Transverse colon (tissue), 4 donors: ENCODE measurements at regions not wholly inside any gene's neighbourhood (a gene's known extent, or its start where the extent isn't known, plus 50 kb on each side); places are given as distances from the start of the nearest gene placed in this dataset.

Experiments used
- DNase-seq: peaks from one replicate; pipeline ENCODE4 v3.0.0-alpha.2; 2019
- H3K27ac ChIP-seq, 4 donors: fragments of 200-600 bp; sonication (generic); 2 replicates each; pipeline ENCODE4 v1.5.1; 2016 to 2018; ENCODE audit warnings: inconsistent platforms in 4 of 4
- H3K27me3 ChIP-seq: fragments of 200-600 bp; sonication (generic); 2 replicates; pipeline ENCODE4 v1.5.1; 2017; ENCODE audit warnings: inconsistent platforms
- H3K36me3 ChIP-seq, 4 donors: fragments of 200-600 bp; sonication (generic); 2 replicates each; pipeline ENCODE4 v1.5.1; 2017 to 2019; ENCODE audit warnings: inconsistent platforms in 4 of 4
- H3K4me1 ChIP-seq, 4 donors: fragments of 200-600 bp; sonication (generic); 2 replicates each; pipeline ENCODE4 v1.5.1; 2017 to 2020; ENCODE audit warnings: inconsistent platforms in 4 of 4
- H3K4me3 ChIP-seq, 4 donors: fragments of 200-600 bp; sonication (generic); 1 replicate in 1 of 4; 2 replicates in 3 of 4; pipeline versions ENCODE4 v1.5.1 to v1.6.1; 2017 to 2019; ENCODE audit warnings: inconsistent platforms in 4 of 4
- H3K9me3 ChIP-seq, 2 donors: fragments of 200-600 bp; sonication (generic); 2 replicates each; pipeline ENCODE4 v1.5.1; 2017 to 2019; ENCODE audit warnings: inconsistent platforms in 2 of 2
- EP300 ChIP-seq: sonication (generic); formaldehyde crosslinking; IDR thresholded peaks from one replicate; pipeline ENCODE4 v1.6.1; 2017; ENCODE audit warnings: antibody characterized with exemption, low read depth
- POLR2A ChIP-seq: fragments of 450-650 bp; IDR thresholded peaks from one replicate; pipeline ENCODE4 v1.6.1; 2016; ENCODE audit warnings: antibody characterized with exemption, mild to moderate bottlenecking, moderate library complexity
- POLR2AphosphoS5 ChIP-seq, 3 donors: sonication (generic); formaldehyde crosslinking; IDR thresholded peaks; one replicate each; pipeline ENCODE4 v1.6.1; 2016; ENCODE audit warnings: antibody characterized with exemption in 3 of 3
- WGBS, 2 donors: methylation state at CpG; one replicate each; pipeline ENCODE4 v1.1.5; 2018; ENCODE audit warnings: low coverage in 1 of 2; 5-methylcytosine and 5-hydroxymethylcytosine counted together
- in situ Hi-C, 4 donors: fragments of 200-750 bp; cut with MboI; loops; one replicate each; pipeline versions ENCODE4 v1.15.0 to v1.15.1; 2017; ENCODE audit warnings: low sequenced_read_pairs in 3 of 4, low pct_ligation_motif_present in 1 of 4, low pct_unique_long_range_greater_than_20kb in 1 of 4
- intact Hi-C: fragments of 100-400 bp; cut with DNase I; formaldehyde crosslinking; loops from one replicate; pipeline ENCODE4 v1.15.1; 2023; ENCODE audit warnings: low total_unique reads
- TF ChIP-seq, protein P1 (sequence below), 5 experiments: fragments of 200-600 bp in 3 of 5; fragments of 450-650 bp in 2 of 5; sonication (generic) in 3 of 5; IDR thresholded peaks; 1 replicate in 2 of 5; 2 replicates in 3 of 5; pipeline ENCODE4 v1.5.1; 2016 to 2017; ENCODE audit warnings: antibody characterized with exemption in 5 of 5, inconsistent platforms in 3 of 5, mild to moderate bottlenecking in 2 of 5, moderate library complexity in 1 of 5

DNA sequence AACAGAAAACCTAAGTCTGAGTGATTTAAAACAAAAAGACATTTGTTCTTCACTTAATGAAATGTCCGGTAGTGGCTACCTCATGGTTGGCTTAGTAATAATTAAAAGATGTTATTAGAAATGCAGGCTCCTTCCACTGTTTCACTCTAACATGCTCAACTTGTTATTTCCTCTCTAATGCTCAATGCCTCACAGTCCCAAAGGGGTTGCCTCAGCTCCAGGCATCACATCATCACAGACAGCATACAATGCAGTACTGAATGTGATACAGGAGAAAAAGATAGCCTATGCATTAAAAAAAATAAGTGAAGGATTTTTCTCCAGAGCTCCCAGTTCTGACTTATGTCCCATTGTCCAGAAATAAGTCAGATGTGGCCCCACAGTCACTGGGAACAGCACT, 1077.0 kb upstream of the TMEM132C start:
- Histone ChIP-seq H3K9me3 (no peaks in the 10 kb centered on the region), H3K4me3 (no peak overlapping the region), H3K4me1 (no peaks in the 10 kb centered on the region), H3K27ac (no peak overlapping the region), H3K36me3 (no peaks in the 10 kb centered on the region), H3K27me3 (no peaks in the 10 kb centered on the region)
- no peak for DNase-seq
- in situ Hi-C loops = no loop called here
- TF ChIP-seq EP300 (no peak), POLR2AphosphoS5 (IDR thresholded peaks at IDR 0.05) (no peak)
- TF ChIP-seq, protein P1, sequence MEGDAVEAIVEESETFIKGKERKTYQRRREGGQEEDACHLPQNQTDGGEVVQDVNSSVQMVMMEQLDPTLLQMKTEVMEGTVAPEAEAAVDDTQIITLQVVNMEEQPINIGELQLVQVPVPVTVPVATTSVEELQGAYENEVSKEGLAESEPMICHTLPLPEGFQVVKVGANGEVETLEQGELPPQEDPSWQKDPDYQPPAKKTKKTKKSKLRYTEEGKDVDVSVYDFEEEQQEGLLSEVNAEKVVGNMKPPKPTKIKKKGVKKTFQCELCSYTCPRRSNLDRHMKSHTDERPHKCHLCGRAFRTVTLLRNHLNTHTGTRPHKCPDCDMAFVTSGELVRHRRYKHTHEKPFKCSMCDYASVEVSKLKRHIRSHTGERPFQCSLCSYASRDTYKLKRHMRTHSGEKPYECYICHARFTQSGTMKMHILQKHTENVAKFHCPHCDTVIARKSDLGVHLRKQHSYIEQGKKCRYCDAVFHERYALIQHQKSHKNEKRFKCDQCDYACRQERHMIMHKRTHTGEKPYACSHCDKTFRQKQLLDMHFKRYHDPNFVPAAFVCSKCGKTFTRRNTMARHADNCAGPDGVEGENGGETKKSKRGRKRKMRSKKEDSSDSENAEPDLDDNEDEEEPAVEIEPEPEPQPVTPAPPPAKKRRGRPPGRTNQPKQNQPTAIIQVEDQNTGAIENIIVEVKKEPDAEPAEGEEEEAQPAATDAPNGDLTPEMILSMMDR (IDR thresholded peaks at IDR 0.05) = no peak
- 93 to 100% methylated on average over 1 of the region's 1 CpG for WGBS, 2 donors
- intact Hi-C loops = no loop called here

DNA sequence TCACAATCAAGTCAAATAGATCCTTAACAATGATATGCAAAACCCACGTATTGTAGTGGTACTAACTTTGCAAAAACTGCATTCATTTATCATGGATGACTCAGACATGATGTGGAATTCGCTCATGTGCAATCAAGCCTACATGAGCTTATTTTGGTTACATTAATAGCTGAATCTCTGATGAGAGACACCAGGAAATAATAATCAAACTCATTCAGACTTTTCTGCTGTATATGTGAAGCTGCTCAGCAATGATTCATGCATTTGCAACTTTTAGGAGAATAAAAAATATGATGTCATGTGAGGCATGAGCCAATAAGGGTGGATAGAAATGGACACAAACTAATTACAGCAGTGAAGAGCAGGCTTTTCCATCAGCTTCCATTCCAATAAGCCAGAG, 1075.8 kb upstream of the TMEM132C start:
- H3K4me3 ChIP-seq = no peak overlapping the region
- H3K27ac ChIP-seq = no peak overlapping the region
- no peaks in the 10 kb centered on the region for H3K27me3 ChIP-seq
- no peaks in the 10 kb centered on the region for H3K9me3 ChIP-seq
- no peak for TF ChIP-seq EP300
- no peak for TF ChIP-seq POLR2A
- TF ChIP-seq, protein P1 (IDR thresholded peaks at IDR 0.05) = no peak
- TF ChIP-seq POLR2AphosphoS5 (IDR thresholded peaks at IDR 0.05) = no peak
- WGBS, 2 donors = 51 to 57% methylated on average over 2 of the region's 2 CpGs
- H3K4me1 ChIP-seq = no peaks in the 10 kb centered on the region
- H3K36me3 ChIP-seq = no peaks in the 10 kb centered on the region
- in situ Hi-C loops (no loop called here), intact Hi-C loops (no loop called here)
- DNase-seq = no peak

DNA sequence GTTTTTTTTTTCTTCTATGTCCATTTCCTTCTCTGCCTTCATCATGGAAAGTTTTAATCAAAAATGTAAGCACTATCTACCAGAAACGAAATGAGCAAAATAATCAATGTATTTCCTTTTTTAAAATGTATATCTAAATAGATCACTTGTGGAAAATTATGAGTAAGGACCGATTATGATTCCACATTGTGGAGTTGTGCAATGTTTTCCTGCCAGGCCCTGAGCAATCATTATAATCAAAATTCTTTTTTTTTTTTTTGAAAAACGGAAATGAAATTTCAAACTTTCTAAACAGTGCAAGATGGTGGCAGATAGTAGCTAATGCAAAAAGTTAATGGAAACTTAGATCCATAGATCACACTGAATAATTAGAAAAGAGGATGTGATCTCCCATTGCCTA, 1074.6 kb upstream of the TMEM132C start:
- intact Hi-C loops = no loop called here
- TF ChIP-seq POLR2A (no peak), POLR2AphosphoS5 (IDR thresholded peaks at IDR 0.05) (no peak), EP300 (no peak)
- TF ChIP-seq, protein P1 (IDR thresholded peaks at IDR 0.05) = no peak
- H3K9me3 ChIP-seq = no peaks in the 10 kb centered on the region
- no peak for DNase-seq
- in situ Hi-C loops = no loop called here
- WGBS, 2 donors = 43 to 59% methylated on average over 3 of the region's 3 CpGs
- H3K36me3 ChIP-seq = no peaks in the 10 kb centered on the region
- no peaks in the 10 kb centered on the region for H3K27me3 ChIP-seq
- no peaks in the 10 kb centered on the region for H3K4me1 ChIP-seq
- no peak overlapping the region for H3K4me3 ChIP-seq
- no peak overlapping the region for H3K27ac ChIP-seq

DNA sequence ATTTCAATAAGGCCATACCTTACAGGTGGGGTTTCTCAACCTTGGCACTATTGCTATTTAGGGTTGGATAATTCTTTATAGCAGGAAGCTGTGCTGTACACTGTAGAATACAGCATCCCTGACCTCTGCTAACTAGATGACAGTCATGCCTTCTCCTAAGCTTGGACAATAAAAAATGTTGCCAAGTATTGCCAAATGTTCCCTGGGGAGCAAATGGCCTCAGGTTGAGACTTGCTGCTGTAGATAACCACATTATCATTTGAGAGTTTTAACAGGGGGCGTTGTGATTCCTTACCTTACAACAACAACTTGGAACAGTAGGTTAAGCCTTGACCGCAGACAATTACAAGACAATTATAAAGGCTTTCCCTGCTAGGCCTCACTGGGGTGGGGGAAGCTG, 1073.6 kb upstream of the TMEM132C start:
- intact Hi-C loops (no loop called here), in situ Hi-C loops (no loop called here)
- Histone ChIP-seq H3K27ac (no peak overlapping the region), H3K4me1 (no peaks in the 10 kb centered on the region), H3K4me3 (no peak overlapping the region), H3K27me3 (no peaks in the 10 kb centered on the region), H3K36me3 (no peaks in the 10 kb centered on the region), H3K9me3 (no peaks in the 10 kb centered on the region)
- 90% methylated on average over 2 of the region's 2 CpGs; no CpG with 5 or more reads in 1 of the 2 donors for WGBS, 2 donors
- TF ChIP-seq POLR2AphosphoS5 (IDR thresholded peaks at IDR 0.05) (no peak), EP300 (no peak), POLR2A (no peak)
- TF ChIP-seq, protein P1 (IDR thresholded peaks at IDR 0.05) = no peak
- no peak for DNase-seq
